GM19397 (cell line): ENCODE measurements at regions not wholly inside any gene's neighbourhood (a gene's known extent, or its start where the extent isn't known, plus 50 kb on each side); places are given as distances from the start of the nearest gene placed in this dataset.

Experiments
- ATAC-seq: cut with Tn5 transposase; IDR thresholded peaks from one replicate; pipeline ENCODE4 v1.9.1; 2021; ENCODE audit warnings: mild to moderate bottlenecking, moderate library complexity; ENCODE audit not compliant: unreplicated experiment

- ATAC-seq, result no peak
Measured at GRCh38 chr7:10221084-10221483, 752.6 kb upstream of the PHF14 start.

- ATAC-seq, result no peak
Measured at GRCh38 chr7:10222976-10223375, 750.7 kb upstream of the PHF14 start.

GRCh38 chr7:10225275-10225674 is 748.4 kb upstream of the PHF14 start:
- no peak for ATAC-seq

- no peak for ATAC-seq
Measured at GRCh38 chr7:10237306-10237705, 736.4 kb upstream of the PHF14 start.

- ATAC-seq, result no peak
Measured at GRCh38 chr7:10238641-10239040, 735.0 kb upstream of the PHF14 start.

- no peak for ATAC-seq
Measured at GRCh38 chr7:10239695-10240345, 733.9 kb upstream of the PHF14 start.

- ATAC-seq, result no peak
Measured at GRCh38 chr7:10245406-10245805, 728.3 kb upstream of the PHF14 start.

DNA sequence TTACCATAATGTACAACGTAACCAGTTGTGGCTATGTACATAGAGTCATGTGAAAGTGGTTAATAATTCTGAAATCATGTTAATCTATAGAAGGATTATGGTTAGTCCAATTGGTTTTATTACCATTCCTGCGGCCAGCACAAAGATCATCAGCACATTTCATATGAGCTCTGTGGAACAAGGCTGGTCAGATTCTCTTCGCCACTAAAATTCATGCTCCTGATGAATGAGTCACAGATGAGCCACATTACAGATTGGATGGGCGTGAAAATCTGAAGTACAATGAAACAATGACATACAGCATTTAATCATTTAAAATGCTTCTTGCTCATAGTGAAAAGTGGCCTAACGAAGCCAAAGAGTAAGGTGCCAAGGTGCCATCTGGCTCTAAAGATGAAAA is 716.2 kb upstream of the PHF14 start:
- no peak for ATAC-seq

GRCh38 chr7:10266976-10267375 is 706.7 kb upstream of the PHF14 start:
- ATAC-seq, result no peak

DNA sequence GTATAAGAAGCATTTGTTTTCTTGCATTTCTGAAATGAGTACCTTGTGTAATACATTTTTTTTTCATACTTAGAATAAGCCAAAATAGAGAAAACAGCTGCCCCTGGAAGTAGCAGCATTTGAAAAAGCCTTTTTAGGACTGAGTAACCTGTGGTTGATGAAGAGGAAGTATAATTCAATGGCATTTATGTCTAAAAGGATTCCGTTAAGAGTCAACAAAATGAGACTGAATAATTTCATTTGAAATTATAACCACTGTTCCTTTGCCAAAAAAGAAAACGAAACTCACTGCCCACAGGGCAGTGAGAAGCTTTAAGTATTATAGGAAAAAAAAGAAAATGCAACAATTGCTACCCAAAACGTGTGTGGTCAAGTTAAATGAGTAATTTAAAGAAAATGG is 705.6 kb upstream of the PHF14 start:
- ATAC-seq, result no peak

GRCh38 chr7:10282909-10283308 is 690.8 kb upstream of the PHF14 start:
- no peak for ATAC-seq

- ATAC-seq, result no peak
Measured at GRCh38 chr7:10284001-10284400, 689.7 kb upstream of the PHF14 start.

GRCh38 chr7:10299384-10299783 is 674.3 kb upstream of the PHF14 start:
- no peak for ATAC-seq

DNA sequence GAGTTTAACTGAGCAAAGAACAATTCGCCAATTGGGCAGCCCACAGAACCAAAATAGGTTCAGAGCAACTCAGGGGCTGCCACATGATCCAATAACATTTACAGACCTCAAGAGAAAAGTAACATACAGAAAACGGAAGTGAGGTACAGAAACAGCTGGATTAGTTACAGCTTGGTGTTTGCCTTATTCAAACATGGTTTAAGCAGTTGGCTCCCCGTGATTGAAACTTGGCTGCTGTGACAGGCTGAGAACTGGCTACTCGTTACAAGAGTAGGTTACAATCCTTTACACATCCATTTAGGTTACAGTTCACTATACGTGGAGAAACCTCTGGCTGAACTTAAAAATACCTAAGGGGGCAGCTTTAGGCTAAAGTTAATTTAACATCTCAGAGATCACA is 673.1 kb upstream of the PHF14 start:
- ATAC-seq, result no peak

DNA sequence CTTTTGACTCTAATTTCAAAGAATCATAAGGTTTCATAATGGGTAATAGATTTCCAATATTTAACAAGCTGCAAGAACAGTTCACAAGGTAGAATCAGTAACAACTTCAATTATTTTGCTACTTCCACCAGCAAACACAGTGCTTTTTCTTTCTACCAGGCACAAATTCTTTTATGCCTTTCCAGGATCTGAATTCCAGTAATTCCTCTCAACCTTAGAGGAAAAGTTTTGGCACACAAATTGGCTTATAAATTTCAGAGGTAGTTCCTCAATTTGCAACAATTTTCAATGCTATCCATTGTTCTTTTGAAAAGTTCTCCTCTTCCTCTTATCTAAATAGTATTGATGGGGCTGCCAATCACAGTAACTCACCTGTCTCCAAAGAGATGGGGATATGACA is 665.4 kb upstream of the PHF14 start:
- no peak for ATAC-seq

GRCh38 chr7:10312942-10313341 is 660.7 kb upstream of the PHF14 start:
- no peak for ATAC-seq

GRCh38 chr7:10315881-10316280 is 657.8 kb upstream of the PHF14 start:
- ATAC-seq, result no peak

DNA sequence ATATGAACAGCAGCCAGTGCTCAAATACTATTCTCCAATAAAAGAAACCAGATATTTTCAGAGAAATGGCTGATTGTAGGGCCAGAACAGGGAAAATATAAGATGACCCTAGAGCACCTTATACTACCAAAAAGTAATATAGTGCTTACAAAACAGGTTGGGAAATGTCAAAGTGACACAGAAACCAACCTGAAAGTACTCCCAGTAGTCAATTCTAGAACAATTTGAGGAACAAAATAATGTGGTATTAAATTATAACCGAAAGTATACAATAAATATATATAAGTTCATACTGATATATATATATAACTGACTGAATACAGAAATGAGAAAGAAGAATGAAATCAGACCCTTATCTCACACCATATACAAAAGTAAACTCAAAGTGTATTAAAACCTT is 657.2 kb upstream of the PHF14 start:
- ATAC-seq, result no peak

DNA sequence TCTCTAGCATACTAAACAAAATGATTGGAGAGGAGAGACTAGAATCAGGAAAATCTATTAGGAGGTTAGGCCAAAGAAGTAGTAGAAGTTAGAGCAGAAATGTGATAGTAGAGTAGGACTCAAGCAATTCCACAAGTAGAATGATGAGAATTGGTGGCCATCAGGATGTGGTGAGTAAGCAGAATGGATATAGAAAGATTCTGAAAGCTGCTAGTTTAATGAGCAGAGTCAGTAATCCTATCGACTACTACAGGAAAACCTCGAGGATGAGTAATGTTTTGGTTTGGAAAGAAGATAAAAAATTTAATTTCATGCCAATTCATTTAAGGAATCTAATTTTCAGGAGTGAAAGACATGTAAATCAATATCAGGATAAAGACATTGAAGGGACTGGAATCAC is 648.3 kb upstream of the PHF14 start:
- no peak for ATAC-seq

DNA sequence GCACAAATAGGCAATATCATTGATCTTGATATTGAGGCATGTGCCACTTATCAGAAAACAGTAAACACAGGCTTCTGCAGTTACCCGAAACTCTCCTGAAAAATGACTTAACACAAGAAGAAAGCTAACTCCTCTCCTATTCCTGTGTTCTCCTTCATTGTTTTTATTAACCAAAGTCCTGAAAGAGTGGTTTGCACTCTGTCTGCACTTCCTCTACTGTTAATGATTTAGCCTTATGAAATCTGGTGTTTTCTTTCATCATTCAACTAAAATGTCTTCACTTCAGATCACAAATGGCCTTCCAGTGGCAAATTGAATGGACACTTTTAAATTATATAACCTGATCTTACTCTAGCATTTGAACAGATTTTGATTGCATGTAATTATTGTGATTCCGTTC is 630.6 kb upstream of the PHF14 start:
- ATAC-seq, result no peak

- ATAC-seq, result no peak
Measured at GRCh38 chr7:10346032-10346431, 627.6 kb upstream of the PHF14 start.

GRCh38 chr7:10355816-10356215 is 617.9 kb upstream of the PHF14 start:
- no peak for ATAC-seq

DNA sequence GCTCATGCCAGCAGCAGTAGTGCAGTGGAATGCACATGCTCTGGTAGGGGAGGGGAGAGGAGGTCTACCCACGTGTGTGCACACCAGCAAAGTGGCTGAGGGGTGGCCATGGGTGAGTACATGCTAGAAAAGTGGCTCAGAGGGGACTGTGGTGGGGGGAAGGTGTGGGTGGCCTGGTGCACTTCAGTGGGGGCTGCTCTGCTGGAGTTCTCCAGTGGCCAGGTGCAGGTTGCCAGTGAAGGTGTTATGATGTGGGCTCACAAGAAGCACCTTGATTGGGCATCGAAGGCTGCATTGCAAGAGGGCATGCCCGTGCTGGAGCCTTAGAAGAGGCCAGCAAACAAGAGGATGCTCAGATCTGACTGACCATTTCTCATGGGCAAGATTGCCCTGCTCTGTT is 613.6 kb upstream of the PHF14 start:
- no peak for ATAC-seq
